Aorta (tissue), 5 donors: ENCODE measurements at regions not wholly inside any gene's neighbourhood (a gene's known extent, or its start where the extent isn't known, plus 50 kb on each side); places are given as distances from the start of the nearest gene placed in this dataset.
A peak's percentile ranks its signal among the peaks of the same experiment; 100 is the strongest.

Experiments used
- ATAC-seq: fragments of 200-7000 bp; cut with Tn5 transposase; one replicate; pipeline ENCODE4 v1.9.1; 2022; ENCODE audit warnings: moderate library complexity; ENCODE audit not compliant: low FRiP score
- DNase-seq, 2 donors: peaks; one replicate each; pipeline ENCODE4 v3.0.0-alpha.2; 2020
- H3K27ac ChIP-seq, 2 donors: one replicate each; pipeline ENCODE4 v1.5.1; 2013; ENCODE audit warnings: low read length in 2 of 2, mild to moderate bottlenecking in 2 of 2, moderate library complexity in 2 of 2, control low read depth in 1 of 2, inconsistent platforms in 1 of 2, low read depth in 1 of 2
- H3K27me3 ChIP-seq, 2 donors: one replicate each; pipeline ENCODE4 v1.6.1; 2013; ENCODE audit warnings: control low read depth in 1 of 2, low read length in 1 of 2, mild to moderate bottlenecking in 1 of 2, moderate library complexity in 1 of 2; ENCODE audit not compliant: insufficient read depth in 2 of 2, control insufficient read depth in 1 of 2
- H3K36me3 ChIP-seq, 2 donors: one replicate each; pipeline ENCODE4 v1.6.1; 2013; ENCODE audit warnings: control low read depth in 1 of 2, low read length in 1 of 2, mild to moderate bottlenecking in 1 of 2; ENCODE audit not compliant: insufficient read depth in 2 of 2, control insufficient read depth in 1 of 2
- H3K4me1 ChIP-seq, 2 donors: one replicate each; pipeline ENCODE4 v1.6.1; 2013; ENCODE audit warnings: low read length in 2 of 2, control low read depth in 1 of 2, mild to moderate bottlenecking in 1 of 2, moderate library complexity in 1 of 2; ENCODE audit not compliant: insufficient read depth in 2 of 2, control insufficient read depth in 1 of 2
- H3K4me3 ChIP-seq, 2 donors: one replicate each; pipeline ENCODE4 v1.5.1; 2013; ENCODE audit warnings: low read length in 2 of 2, control low read depth in 1 of 2, mild to moderate bottlenecking in 1 of 2
- H3K9me3 ChIP-seq: one replicate; pipeline ENCODE4 v1.6.1; 2013; ENCODE audit warnings: mild to moderate bottlenecking, low read length; ENCODE audit not compliant: control insufficient read depth
- WGBS, 2 donors: extraction: QIAGEN DNeasy Blood & Tissue Kit; methylation state at CpG; one replicate each; pipeline ENCODE4 v1.1.7; 2013; 5-methylcytosine and 5-hydroxymethylcytosine counted together
- intact Hi-C, 2 donors: fragments of 100-400 bp; cut with DNase I; formaldehyde crosslinking; loops; one replicate each; pipeline versions ENCODE4 v1.14.2 to v1.15.0; 2022
- donor health status: healthy with polysubstance abuse.
- donor health status: Bipolar disorder and iron deficiency.
- donor health status: DM: no; HTN: no; CAD: no.
- donor health status: DM: no; HTN: no; CAD: no.
- donor health status: DM: yes; HTN: yes; CAD: no.

DNA sequence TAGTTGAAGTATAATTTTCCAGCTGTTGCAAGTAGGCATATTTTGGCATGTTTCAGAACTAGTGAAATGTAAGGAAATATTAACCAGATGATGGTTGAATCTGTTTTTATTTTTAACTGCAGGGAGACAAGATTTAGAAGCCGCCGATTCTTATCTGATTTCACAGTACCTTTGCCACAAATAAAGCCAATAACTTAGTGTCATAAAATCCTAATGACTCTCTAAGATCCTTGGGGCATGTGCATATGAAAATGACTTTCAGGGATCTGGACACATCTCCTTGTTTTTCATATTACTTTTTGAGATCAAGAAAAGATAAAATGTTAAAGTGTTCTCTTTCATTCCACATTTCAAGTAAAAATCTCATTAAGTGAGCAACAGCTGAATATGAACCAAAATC, 125.8 kb upstream of the CNTLN start:
- Histone ChIP-seq H3K9me3 (peaks cover 2% of the 10 kb centered on the region), H3K36me3 (no peaks in the 10 kb centered on the region), H3K4me3 (no peak overlapping the region), H3K27me3 (peaks cover 0 to 2% of the 10 kb centered on the region in 2 donors), H3K27ac (no peak overlapping the region), H3K4me1 (peaks cover 0 to 1% of the 10 kb centered on the region in 2 donors)
- ATAC-seq = no peak
- intact Hi-C loops = no loop called here
- DNase-seq = no peak
- 45 to 52% methylated on average over 2 of the region's 2 CpGs for WGBS, 2 donors

GRCh38 chr9:17005056-17005823, 129.6 kb upstream of the CNTLN start:
- intact Hi-C loops = no loop called here
- no peaks in the 10 kb centered on the region for H3K36me3 ChIP-seq
- DNase-seq = peak; percentile 66 to 79
- peaks cover 0 to 1% of the 10 kb centered on the region in 2 donors for H3K4me1 ChIP-seq
- H3K9me3 ChIP-seq = no peaks in the 10 kb centered on the region
- H3K27ac ChIP-seq = no peak overlapping the region
- 4 to 5% methylated on average over 12 of the region's 12 CpGs for WGBS, 2 donors
- H3K27me3 ChIP-seq = no peaks in the 10 kb centered on the region
- ATAC-seq = peak; percentile 72
- peak overlapping the region in 1 of 2 donors; percentile 69 for H3K4me3 ChIP-seq

DNA sequence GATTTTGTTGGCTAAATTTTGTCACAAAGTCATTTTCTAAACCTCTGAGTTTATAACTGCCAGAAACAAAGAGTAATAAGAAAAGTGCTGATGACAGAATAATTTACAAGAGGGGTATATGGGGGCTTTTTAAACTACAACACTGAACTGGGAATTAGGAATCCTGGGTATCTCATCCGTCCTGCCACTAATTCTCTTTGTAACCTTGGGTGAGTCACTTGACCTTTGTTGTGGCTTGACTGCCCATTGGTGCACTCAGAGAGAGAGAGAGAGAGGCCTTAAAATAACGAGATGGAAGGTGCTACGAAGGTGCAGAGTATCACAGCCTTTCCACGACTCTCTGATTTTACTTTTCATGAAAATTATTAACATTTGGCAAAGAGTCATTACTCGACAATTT, 130.3 kb upstream of the CNTLN start:
- Histone ChIP-seq H3K36me3 (no peaks in the 10 kb centered on the region), H3K27ac (no peak overlapping the region), H3K4me1 (peaks cover 0 to 1% of the 10 kb centered on the region in 2 donors), H3K4me3 (no peak overlapping the region), H3K9me3 (no peaks in the 10 kb centered on the region), H3K27me3 (no peaks in the 10 kb centered on the region)
- DNase-seq = no peak
- intact Hi-C loops = no loop called here
- WGBS, 2 donors = 70 to 74% methylated on average over 5 of the region's 5 CpGs
- no peak for ATAC-seq

DNA sequence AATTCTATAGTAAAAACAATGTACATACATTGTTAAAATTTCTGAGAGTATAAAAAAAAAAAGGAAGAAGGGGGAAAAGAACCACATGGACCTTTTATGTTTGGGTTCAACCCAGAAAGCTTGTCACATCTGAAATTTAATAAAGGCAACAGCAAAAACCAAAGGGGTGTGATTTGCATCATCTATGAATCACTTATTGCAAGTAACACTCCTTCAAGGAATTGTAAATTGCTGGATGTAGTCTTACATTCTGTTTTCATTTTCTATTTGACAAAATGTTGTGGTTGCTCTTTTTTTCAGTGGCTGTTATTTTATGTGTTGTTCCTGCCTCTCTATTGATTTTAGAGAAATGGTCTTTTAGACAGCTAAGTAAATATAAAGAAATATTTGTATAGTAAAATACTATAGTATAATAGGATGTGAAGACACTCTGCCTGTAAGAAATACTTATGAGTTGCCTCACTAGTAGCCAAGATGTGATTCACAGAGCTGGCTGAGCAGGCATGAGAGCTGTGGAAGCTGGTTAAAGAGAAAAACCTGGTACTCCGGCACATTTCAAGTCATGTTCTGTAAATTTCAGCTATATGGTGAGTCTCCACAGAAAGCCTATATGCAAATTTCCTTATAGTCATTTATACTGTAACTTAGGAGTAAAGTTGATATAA, 131.1 kb upstream of the CNTLN start:
- no peak overlapping the region for H3K27ac ChIP-seq
- WGBS, 2 donors = 85 to 92% methylated on average over 1 of the region's 1 CpG
- no peaks in the 10 kb centered on the region for H3K9me3 ChIP-seq
- H3K36me3 ChIP-seq = no peaks in the 10 kb centered on the region
- no peak for ATAC-seq
- peaks cover 0 to 1% of the 10 kb centered on the region in 2 donors for H3K4me1 ChIP-seq
- no peak overlapping the region for H3K4me3 ChIP-seq
- intact Hi-C loops = no loop called here
- H3K27me3 ChIP-seq = no peaks in the 10 kb centered on the region
- DNase-seq = no peak

- H3K4me3 ChIP-seq = no peak overlapping the region
- no peak overlapping the region for H3K27ac ChIP-seq
- H3K36me3 ChIP-seq = no peaks in the 10 kb centered on the region
- intact Hi-C loops = no loop called here
- no peaks in the 10 kb centered on the region for H3K4me1 ChIP-seq
- no peaks in the 10 kb centered on the region for H3K27me3 ChIP-seq
- no peak for ATAC-seq
- no peak for DNase-seq
- WGBS, 2 donors = 94 to 99% methylated on average over 2 of the region's 2 CpGs
- H3K9me3 ChIP-seq = peaks cover 2% of the 10 kb centered on the region
Measured at GRCh38 chr9:16996901-16997491, 126.5 kb upstream of the BNC2 start.

GRCh38 chr9:16992138-16992537, 121.7 kb upstream of the BNC2 start:
- Histone ChIP-seq H3K36me3 (no peaks in the 10 kb centered on the region), H3K9me3 (peaks cover 2% of the 10 kb centered on the region), H3K27me3 (no peaks in the 10 kb centered on the region), H3K4me1 (peaks cover 0 to 3% of the 10 kb centered on the region in 2 donors), H3K27ac (no peak overlapping the region), H3K4me3 (no peak overlapping the region)
- no peak for ATAC-seq
- WGBS, 2 donors = 65 to 66% methylated on average over 2 of the region's 2 CpGs
- DNase-seq = no peak
- intact Hi-C loops = no loop called here

DNA sequence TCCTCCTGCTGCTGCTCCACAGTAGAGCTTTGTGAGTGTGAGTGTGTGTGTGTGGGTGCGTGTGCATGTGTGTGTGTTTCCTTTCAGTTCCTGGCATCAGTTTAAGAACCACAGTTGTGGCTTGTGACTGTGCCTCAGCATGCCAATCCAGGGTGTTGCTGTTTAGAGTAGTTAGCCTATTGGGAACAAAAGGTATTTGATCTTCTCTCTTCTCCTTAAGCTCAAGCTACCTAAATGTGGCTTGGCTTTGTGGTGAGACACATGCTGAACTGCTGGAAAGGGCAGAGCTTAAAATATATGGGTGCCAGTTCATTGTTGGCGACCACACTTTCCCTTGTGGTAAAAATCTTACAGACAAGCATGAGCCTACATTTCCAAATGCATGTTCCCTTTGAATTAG, 116.6 kb upstream of the BNC2 start:
- ATAC-seq = no peak
- intact Hi-C loops = loop anchor here (5.0 to 10.0 kb wide), 2 partner anchors 115 to 712 kb away; partner anchors contain the start of gene BNC2 (in 1 of the 2)
- DNase-seq = peak in 1 of 2 donors; percentile 45

GRCh38 chr9:16986556-16986955, 116.1 kb upstream of the BNC2 start:
- Histone ChIP-seq H3K4me1 (peaks cover 0 to 3% of the 10 kb centered on the region in 2 donors), H3K27ac (peak overlapping the region; percentile 57 to 96), H3K9me3 (no peaks in the 10 kb centered on the region), H3K36me3 (no peaks in the 10 kb centered on the region), H3K27me3 (no peaks in the 10 kb centered on the region), H3K4me3 (no peak overlapping the region)
- intact Hi-C loops = loop anchor here (5.0 to 10.0 kb wide), 2 partner anchors 114 to 712 kb away; partner anchors contain the start of gene BNC2 (in 1 of the 2)
- DNase-seq = no peak
- no peak for ATAC-seq
- 6 to 14% methylated on average over 4 of the region's 4 CpGs for WGBS, 2 donors

More for the DNA sequence above, 116.6 kb upstream of the BNC2 start:
- H3K4me1 ChIP-seq = peaks cover 0 to 3% of the 10 kb centered on the region in 2 donors
- no peaks in the 10 kb centered on the region for H3K27me3 ChIP-seq
- no peaks in the 10 kb centered on the region for H3K9me3 ChIP-seq
- H3K27ac ChIP-seq = peak overlapping the region; percentile 90 to 96
- no peak overlapping the region for H3K4me3 ChIP-seq
- H3K36me3 ChIP-seq = no peaks in the 10 kb centered on the region
- WGBS, 2 donors = 18 to 25% methylated on average over 2 of the region's 2 CpGs
